ENCODE measurements at regions not wholly inside any gene's neighbourhood (a gene's known extent, or its start where the extent isn't known, plus 50 kb on each side); places are given as distances from the start of the nearest gene placed in this dataset.

- no peak overlapping the region for H3K4me3 ChIP-seq (ENCODE audit: low read depth, low read length)
- DNase-seq (ENCODE audit: low read depth), result no peak
- no peak for TF ChIP-seq CTCF (conservative IDR thresholded peaks at IDR 0.05; ENCODE audit: low read depth, low read length)
These were observed 347.1 kb upstream of the NRP1 start for GRCh38 chr10:33681595-33681994.

GRCh38 chr10:33680036-33680435 is 345.6 kb upstream of the NRP1 start:
- no peak for TF ChIP-seq CTCF (conservative IDR thresholded peaks at IDR 0.05; ENCODE audit: low read depth, low read length)
- no peak for DNase-seq (ENCODE audit: low read depth)
- H3K4me3 ChIP-seq (ENCODE audit: low read depth, low read length), result no peak overlapping the region

GRCh38 chr10:33676606-33677339 is 342.3 kb upstream of the NRP1 start:
- TF ChIP-seq CTCF (conservative IDR thresholded peaks at IDR 0.05; ENCODE audit: low read depth, low read length), result no peak
- no peak overlapping the region for H3K4me3 ChIP-seq (ENCODE audit: low read depth, low read length)
- no peak for DNase-seq (ENCODE audit: low read depth)

GRCh38 chr10:33674986-33675599 is 340.6 kb upstream of the NRP1 start:
- H3K4me3 ChIP-seq (ENCODE audit: low read depth, low read length), result peak overlapping the region; percentile 23
- peak; percentile 51 for DNase-seq (ENCODE audit: low read depth)
- no peak for TF ChIP-seq CTCF (conservative IDR thresholded peaks at IDR 0.05; ENCODE audit: low read depth, low read length)

GRCh38 chr10:33674491-33674890 is 340.0 kb upstream of the NRP1 start:
- no peak for TF ChIP-seq CTCF (conservative IDR thresholded peaks at IDR 0.05; ENCODE audit: low read depth, low read length)
- no peak overlapping the region for H3K4me3 ChIP-seq (ENCODE audit: low read depth, low read length)
- DNase-seq (ENCODE audit: low read depth), result no peak

GRCh38 chr10:33673839-33674415 is 339.5 kb upstream of the NRP1 start:
- no peak overlapping the region for H3K4me3 ChIP-seq (ENCODE audit: low read depth, low read length)
- no peak for TF ChIP-seq CTCF (conservative IDR thresholded peaks at IDR 0.05; ENCODE audit: low read depth, low read length)
- no peak for DNase-seq (ENCODE audit: low read depth)
